Stimulated activated effector memory CD8-positive, alpha-beta T cell treated with anti-CD3 and anti-CD28 coated beads, Interleukin-12 subunit alpha, Interleukin-12 subunit beta, amount 100 ng/mL, for 72 hours (primary cell): ENCODE measurements at regions not wholly inside any gene's neighbourhood (a gene's known extent, or its start where the extent isn't known, plus 50 kb on each side); places are given as distances from the start of the nearest gene placed in this dataset.

Experiments
- ATAC-seq: fragments of 150-1000 bp; cut with Tn5 transposase; 2 replicates; pipeline ENCODE4 v1.10.0; 2021
- DNase-seq, 2 donors: peaks; one replicate each; pipeline ENCODE4 v3.0.0; 2021 to 2022; ENCODE audit warnings: low spot score in 2 of 2
- H3K27ac Mint-ChIP-seq: one replicate; pipeline ENCODE4 v1.8.0; 2022; ENCODE audit warnings: mild to moderate bottlenecking, mixed read lengths
- H3K36me3 Mint-ChIP-seq: one replicate; pipeline ENCODE4 v1.8.0; 2022; ENCODE audit warnings: mild to moderate bottlenecking, mixed read lengths
- H3K4me1 Mint-ChIP-seq: one replicate; pipeline ENCODE4 v1.8.0; 2022; ENCODE audit warnings: mixed read lengths
- H3K4me3 Mint-ChIP-seq: one replicate; pipeline ENCODE4 v1.8.0; 2022; ENCODE audit warnings: mild to moderate bottlenecking, mixed read lengths
- H3K9me3 Mint-ChIP-seq: one replicate; pipeline ENCODE4 v1.8.0; 2022; ENCODE audit warnings: mixed read lengths

GRCh38 chr20:40410028-40410427 is 279.0 kb downstream of the MAFB start:
- DNase-seq (no peak), ATAC-seq (no peak)
- H3K4me3 Mint-ChIP-seq = no peak overlapping the region
- no peak overlapping the region for H3K27ac Mint-ChIP-seq
- H3K4me1 Mint-ChIP-seq = no peaks in the 10 kb centered on the region
- no peaks in the 10 kb centered on the region for H3K9me3 Mint-ChIP-seq
- no peaks in the 10 kb centered on the region for H3K36me3 Mint-ChIP-seq

DNA sequence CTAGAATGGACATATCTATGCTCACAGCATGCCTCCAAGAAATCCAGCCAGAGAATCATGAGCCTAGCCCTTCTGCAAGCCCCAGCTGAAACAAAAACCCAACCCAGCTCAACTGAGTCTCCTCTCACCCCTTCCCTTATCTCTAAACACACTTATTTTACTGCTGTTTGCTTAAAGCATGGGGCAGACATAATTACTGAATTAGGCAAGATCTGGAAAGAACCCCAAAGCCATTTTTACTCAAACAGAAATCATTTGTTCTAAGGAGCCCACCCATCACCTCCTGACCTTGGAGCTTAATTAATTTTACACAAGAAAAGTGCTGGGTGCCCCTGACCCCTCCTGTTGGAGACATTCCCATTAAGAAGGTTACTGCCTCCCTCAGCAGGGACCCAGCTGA is 291.6 kb downstream of the MAFB start:
- H3K36me3 Mint-ChIP-seq = no peaks in the 10 kb centered on the region
- ATAC-seq (no peak), DNase-seq (no peak)
- no peaks in the 10 kb centered on the region for H3K4me1 Mint-ChIP-seq
- H3K27ac Mint-ChIP-seq = no peak overlapping the region
- H3K9me3 Mint-ChIP-seq = no peaks in the 10 kb centered on the region
- H3K4me3 Mint-ChIP-seq = no peak overlapping the region

GRCh38 chr20:40393197-40394079 is 295.6 kb downstream of the MAFB start:
- Mint-ChIP-seq H3K27ac (no peak overlapping the region), H3K4me3 (no peak overlapping the region), H3K9me3 (peaks cover 5% of the 10 kb centered on the region), H3K36me3 (no peaks in the 10 kb centered on the region), H3K4me1 (no peaks in the 10 kb centered on the region)
- DNase-seq = no peak
- no peak for ATAC-seq

GRCh38 chr20:40390654-40391053 is 298.4 kb downstream of the MAFB start:
- no peak for ATAC-seq
- no peak overlapping the region for H3K4me3 Mint-ChIP-seq
- peaks cover 11% of the 10 kb centered on the region for H3K9me3 Mint-ChIP-seq
- no peaks in the 10 kb centered on the region for H3K36me3 Mint-ChIP-seq
- H3K4me1 Mint-ChIP-seq = no peaks in the 10 kb centered on the region
- no peak for DNase-seq
- H3K27ac Mint-ChIP-seq = no peak overlapping the region

GRCh38 chr20:40370800-40371199 is 318.2 kb downstream of the MAFB start:
- ATAC-seq (no peak), DNase-seq (no peak)
- H3K27ac Mint-ChIP-seq = no peak overlapping the region
- no peak overlapping the region for H3K4me3 Mint-ChIP-seq
- H3K9me3 Mint-ChIP-seq = peaks cover 3% of the 10 kb centered on the region
- H3K4me1 Mint-ChIP-seq = no peaks in the 10 kb centered on the region
- H3K36me3 Mint-ChIP-seq = no peaks in the 10 kb centered on the region

DNA sequence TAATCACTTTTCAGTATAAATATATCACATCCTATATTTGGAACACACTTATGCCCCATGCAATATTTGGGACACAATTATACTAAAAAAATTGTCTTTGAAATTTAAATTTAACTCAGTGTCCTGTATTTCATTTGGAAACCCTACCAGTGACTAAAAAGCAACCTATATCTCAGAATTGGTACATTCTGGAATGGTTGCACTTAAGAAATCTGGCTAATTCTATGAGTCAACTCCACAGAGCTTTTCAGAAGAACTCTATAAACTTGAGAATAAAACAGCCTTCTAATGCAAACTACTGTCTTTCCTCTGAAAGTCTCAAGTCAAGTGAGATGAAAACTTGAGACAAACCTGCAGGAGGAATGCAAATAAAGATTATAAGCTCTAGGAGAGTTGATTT is 320.2 kb downstream of the MAFB start:
- ATAC-seq = no peak
- Mint-ChIP-seq H3K4me1 (no peaks in the 10 kb centered on the region), H3K27ac (no peak overlapping the region), H3K9me3 (no peaks in the 10 kb centered on the region), H3K36me3 (no peaks in the 10 kb centered on the region), H3K4me3 (no peak overlapping the region)
- DNase-seq = no peak

DNA sequence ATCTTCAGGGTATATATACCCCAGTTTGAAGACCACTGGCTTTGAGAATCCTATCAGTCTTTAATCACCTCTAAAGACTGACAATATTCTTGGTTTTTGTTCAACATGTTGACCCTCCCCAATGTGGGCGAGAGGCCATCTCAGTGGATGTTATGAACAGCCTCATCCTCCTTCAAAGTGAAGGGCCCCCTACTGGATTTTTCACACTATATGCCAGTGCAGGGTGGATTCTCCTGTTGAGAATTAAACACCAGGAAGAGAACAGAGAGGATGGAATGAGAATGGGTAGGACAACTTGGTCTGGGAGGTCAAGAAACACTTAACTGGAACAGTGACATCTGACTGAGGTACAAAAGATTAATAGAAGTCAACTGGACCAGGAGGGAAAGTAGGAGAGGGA is 327.1 kb downstream of the MAFB start:
- no peak overlapping the region for H3K4me3 Mint-ChIP-seq
- ATAC-seq = no peak
- no peak for DNase-seq
- H3K4me1 Mint-ChIP-seq = no peaks in the 10 kb centered on the region
- peaks cover 3% of the 10 kb centered on the region for H3K9me3 Mint-ChIP-seq
- no peaks in the 10 kb centered on the region for H3K36me3 Mint-ChIP-seq
- H3K27ac Mint-ChIP-seq = no peak overlapping the region

DNA sequence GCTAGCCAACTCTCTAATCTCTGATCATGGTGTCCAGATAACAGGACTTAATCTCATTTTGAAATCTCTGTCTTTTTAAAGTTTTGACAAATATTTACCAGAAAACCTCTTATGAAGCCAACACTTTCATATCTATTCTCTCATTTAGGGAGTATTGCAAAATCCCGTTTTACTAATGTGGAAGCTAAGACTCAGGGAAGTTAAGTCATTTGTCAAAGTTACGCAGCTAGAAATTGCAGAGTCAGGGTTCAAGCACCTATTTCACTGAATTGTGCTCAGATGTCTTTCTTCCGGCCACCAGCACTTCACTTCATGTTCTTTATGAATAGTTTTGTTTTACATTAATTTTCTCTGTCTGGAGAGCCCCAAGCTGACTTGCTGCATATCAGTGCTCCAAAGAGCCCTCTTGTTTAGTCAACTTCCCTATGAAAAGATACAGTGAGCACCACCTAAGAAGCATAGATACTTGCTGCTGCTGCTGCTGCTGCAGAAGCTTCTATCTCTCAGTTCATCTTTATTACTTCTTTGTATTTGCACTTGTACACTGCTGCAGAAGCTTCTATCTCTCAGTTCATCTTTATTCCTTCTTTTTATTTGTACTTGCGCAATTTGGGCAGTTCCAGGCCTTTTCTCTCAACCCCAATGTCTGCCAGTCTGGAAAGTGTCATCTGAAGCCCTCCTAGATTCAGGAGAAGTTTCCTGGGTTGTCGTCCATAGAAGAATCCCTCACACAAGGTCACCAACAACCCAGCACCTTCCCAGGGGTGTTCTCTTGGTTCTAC is 329.7 kb downstream of the MAFB start:
- Mint-ChIP-seq H3K27ac (no peak overlapping the region), H3K9me3 (peaks cover 3% of the 10 kb centered on the region), H3K36me3 (no peaks in the 10 kb centered on the region), H3K4me3 (no peak overlapping the region), H3K4me1 (no peaks in the 10 kb centered on the region)
- no peak for DNase-seq
- ATAC-seq = no peak

- DNase-seq (no peak), ATAC-seq (no peak)
- Mint-ChIP-seq H3K36me3 (no peaks in the 10 kb centered on the region), H3K4me1 (no peaks in the 10 kb centered on the region), H3K27ac (no peak overlapping the region), H3K4me3 (no peak overlapping the region), H3K9me3 (peaks cover 3% of the 10 kb centered on the region)
Observed at GRCh38 chr20:40354880-40355279, 334.2 kb downstream of the MAFB start.

- H3K4me1 Mint-ChIP-seq = no peaks in the 10 kb centered on the region
- DNase-seq = no peak
- no peak overlapping the region for H3K4me3 Mint-ChIP-seq
- ATAC-seq = no peak
- peaks cover 23% of the 10 kb centered on the region for H3K9me3 Mint-ChIP-seq
- no peaks in the 10 kb centered on the region for H3K36me3 Mint-ChIP-seq
- no peak overlapping the region for H3K27ac Mint-ChIP-seq
Observed at GRCh38 chr20:40343390-40343789, 345.6 kb downstream of the MAFB start.

DNA sequence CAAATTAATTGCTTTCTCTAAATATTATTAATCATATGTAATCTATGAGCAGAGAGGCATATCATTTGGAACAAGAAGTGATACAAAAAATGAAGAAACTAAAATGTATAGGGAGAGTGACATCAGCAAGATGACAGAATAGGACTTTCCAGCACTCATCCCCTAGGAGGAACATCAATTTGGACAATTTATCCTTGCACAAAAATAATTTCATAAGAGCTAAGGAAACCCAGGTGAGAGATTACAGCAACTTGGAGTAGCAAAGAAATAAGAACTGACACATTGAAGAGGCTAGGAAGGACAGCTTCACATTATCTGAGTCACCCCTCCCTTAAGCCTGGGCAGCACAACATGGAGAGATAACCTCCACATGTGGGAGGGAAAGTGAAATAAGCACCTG is 347.5 kb downstream of the MAFB start:
- H3K4me3 Mint-ChIP-seq = no peak overlapping the region
- no peaks in the 10 kb centered on the region for H3K36me3 Mint-ChIP-seq
- no peak for DNase-seq
- H3K9me3 Mint-ChIP-seq = peaks cover 16% of the 10 kb centered on the region
- H3K27ac Mint-ChIP-seq = no peak overlapping the region
- H3K4me1 Mint-ChIP-seq = no peaks in the 10 kb centered on the region
- ATAC-seq = no peak

DNA sequence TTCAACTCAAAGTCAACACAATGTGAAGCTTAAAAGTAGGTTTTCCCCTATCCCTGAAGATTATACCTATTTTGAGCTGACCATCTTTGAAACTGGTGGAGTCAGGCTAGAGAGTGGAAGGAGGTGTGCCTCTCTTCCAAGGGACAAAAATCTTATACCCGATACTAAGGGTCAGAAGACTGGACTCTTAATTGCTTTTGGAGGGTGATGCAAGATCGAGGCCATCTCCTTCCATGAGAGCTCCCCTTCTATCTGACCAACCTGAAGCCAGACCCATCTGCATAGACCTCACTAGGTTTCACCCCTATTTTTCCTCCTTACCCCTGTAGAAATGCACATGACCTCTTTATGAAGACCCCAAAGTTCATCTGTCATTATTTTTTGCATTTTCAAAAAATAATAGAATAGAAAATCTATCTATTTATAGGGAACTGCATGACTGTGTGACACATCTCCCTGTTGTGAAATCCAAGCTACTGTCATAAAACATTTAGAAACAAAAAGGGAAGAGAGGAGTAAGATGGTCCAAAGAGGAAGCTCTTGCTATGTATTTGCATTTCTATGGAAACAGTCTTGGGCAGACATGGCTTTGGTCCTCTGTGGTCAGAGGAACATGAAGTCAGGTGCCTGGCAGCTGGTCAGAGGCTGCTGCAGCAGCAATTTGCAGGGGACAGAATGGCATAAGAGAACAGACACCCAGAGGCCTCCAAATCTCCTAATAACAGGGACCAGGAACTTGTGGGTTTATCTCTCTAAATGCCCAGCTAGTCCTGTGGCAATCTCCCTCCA is 349.2 kb downstream of the MAFB start:
- Mint-ChIP-seq H3K27ac (no peak overlapping the region), H3K9me3 (peaks cover 12% of the 10 kb centered on the region), H3K4me3 (no peak overlapping the region), H3K4me1 (no peaks in the 10 kb centered on the region), H3K36me3 (no peaks in the 10 kb centered on the region)
- no peak for DNase-seq
- no peak for ATAC-seq

DNA sequence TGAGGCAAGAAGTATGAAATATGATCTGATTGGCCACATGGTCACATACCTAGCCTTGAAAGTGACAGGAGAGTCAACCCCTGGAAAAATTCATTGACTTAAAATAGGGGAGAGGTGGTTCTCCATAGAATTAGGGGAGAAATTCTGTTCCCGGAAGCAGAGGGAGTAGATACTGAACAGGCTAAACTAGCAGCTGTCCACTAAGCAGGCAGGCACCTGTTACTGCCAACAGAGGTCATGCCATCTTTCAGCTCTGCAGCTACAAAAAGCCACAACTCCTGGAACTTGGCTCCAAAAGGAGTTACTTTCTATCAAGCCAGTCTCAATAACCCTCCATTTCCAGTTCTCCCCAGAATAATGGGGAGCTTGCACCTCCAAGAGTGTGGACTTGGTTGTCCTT is 352.5 kb downstream of the MAFB start:
- no peak for ATAC-seq
- Mint-ChIP-seq H3K36me3 (no peaks in the 10 kb centered on the region), H3K4me3 (no peak overlapping the region), H3K4me1 (no peaks in the 10 kb centered on the region), H3K9me3 (no peaks in the 10 kb centered on the region), H3K27ac (no peak overlapping the region)
- no peak for DNase-seq

- DNase-seq (no peak), ATAC-seq (no peak)
- Mint-ChIP-seq H3K36me3 (no peaks in the 10 kb centered on the region), H3K27ac (no peak overlapping the region), H3K9me3 (no peaks in the 10 kb centered on the region), H3K4me3 (no peak overlapping the region), H3K4me1 (no peaks in the 10 kb centered on the region)
Observed at GRCh38 chr20:40335901-40336351, 353.1 kb downstream of the MAFB start.

GRCh38 chr20:40335437-40335836 is 353.6 kb downstream of the MAFB start:
- Mint-ChIP-seq H3K36me3 (no peaks in the 10 kb centered on the region), H3K4me3 (no peak overlapping the region), H3K27ac (no peak overlapping the region), H3K4me1 (no peaks in the 10 kb centered on the region), H3K9me3 (no peaks in the 10 kb centered on the region)
- DNase-seq = no peak
- no peak for ATAC-seq
